Cerebellar cortex (tissue), 1 donor: ENCODE measurements at regions not wholly inside any gene's neighbourhood (a gene's known extent, or its start where the extent isn't known, plus 50 kb on each side); places are given as distances from the start of the nearest gene placed in this dataset.
"Not testable (repeated sequence)": the region's sequence is repeated elsewhere in the genome, so short reads cannot be mapped to it uniquely, and the experiment has no call there.

Source experiments
- DNase-seq: peaks from one replicate; pipeline ENCODE4 v3.0.0-alpha.2; 2015; ENCODE audit warnings: low spot score

DNA sequence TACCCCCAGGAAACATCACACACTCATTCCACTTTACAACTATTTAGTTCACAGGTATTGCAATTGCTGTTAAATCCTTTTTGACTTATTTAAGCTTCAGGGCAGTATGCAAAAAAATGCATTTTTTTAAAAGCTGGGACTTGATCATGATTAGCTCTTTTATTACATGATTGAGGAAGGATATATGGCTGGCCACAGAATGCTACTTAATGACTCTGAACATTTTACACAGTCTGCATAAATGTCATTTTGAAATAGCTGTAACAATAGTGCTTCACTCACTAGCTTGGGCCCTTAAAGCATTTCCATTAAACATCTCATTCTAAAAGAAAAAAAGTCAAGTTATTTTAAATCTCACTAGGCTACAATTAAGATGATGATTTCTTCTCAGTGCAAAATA is 429.7 kb downstream of the FRK start:
- DNase-seq: no peak

DNA sequence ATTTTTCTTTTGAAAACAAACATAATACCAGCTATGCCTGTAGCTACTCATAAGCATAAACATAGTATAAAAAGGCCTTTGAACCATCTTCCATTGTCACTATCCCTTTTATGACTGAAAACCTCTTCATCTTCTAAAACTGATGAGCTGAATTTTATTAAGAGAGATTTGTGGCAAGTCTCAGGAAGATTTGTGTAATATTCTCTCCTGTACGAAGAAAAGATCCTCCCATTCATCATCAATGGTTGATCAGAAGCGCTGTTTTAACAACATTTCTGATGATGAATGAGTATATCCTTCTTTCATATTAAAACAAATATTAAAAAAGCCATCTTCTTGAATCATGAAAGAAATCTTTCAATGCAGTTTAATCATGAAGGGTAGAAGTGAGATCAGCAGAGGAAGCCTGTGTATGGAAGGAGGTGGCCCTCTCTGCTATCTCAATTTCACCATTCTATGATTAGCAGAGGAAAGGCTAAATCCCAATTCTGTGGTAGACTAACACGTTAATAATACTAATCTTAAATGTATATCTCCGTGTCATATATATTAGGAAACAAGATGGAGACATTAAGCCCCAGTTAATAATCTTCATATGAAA is 430.2 kb downstream of the FRK start:
- no peak for DNase-seq

DNA sequence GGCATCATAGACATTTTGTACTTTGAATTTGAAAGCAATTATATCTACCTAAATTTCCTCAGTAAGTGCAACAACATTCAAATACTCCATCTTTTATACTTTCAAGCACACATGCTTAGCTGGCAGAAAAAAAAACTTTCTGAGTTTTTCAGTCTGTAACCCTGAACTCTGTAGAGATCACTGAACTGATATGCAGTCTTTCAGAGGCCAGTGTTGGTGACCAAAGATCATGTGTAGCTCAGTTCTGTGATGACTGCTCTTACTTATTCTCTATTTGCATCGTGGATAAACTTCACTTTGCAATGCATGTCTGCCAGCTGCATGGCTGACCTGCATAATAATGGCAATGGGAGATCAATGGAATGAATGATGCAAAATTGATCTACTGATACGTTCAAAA is 431.3 kb downstream of the FRK start:
- DNase-seq: no peak

DNA sequence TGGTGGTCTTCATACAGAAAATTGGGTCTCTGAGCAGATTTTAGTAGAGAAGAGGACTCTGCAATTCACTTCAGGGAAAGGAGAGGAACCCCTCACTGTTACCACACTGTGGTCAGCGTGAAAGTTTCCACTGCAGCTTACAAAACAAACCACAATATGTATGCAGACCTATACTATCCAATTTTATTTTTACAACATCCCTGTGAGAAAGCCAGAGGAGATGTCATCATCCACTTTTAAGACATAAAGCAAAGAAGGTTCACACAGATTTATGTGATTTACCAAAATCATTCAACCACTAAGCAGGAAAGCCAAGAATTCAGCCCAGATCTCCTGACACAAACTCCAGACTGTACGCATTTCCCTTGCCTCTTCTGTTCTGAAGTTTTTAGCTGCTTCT is 442.4 kb downstream of the FRK start:
- DNase-seq: no peak

DNA sequence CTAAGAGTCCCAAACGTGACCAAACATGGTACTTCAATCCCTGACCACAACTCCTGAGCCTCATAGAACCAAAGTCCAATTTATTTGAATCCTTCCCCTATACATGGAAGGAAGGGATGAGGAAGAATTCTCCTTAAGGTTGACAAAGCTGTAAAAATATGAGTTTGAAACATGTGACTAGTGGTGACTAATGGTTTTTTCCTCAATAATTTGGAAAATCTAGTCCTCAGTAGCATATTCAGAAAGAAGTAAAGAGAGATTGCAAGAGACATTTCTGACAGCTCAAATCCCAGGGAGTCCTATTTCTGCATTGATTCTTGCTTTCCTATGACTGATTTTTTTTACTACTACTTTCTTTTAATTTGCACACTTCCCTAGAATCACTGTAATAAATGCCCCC is 443.7 kb downstream of the FRK start:
- DNase-seq: no peak

DNA sequence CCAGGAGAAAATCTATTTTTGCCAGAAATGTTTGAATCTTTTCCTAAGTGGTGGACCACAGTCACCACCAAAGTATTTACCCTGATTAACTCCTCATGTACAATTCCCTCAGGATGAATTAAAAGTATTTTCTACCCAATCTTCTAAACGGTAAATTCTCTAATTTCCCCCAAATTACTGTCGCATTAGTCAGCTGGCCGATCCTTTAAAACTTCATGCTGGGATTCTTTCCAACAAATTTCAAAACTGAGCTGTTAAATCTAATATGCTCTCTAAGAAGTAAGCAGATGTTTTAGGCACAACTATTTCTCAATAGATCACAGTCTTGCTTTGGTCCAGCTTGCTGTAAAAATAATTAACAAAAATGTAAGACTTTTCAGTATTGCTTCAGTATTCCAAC is 447.2 kb downstream of the FRK start:
- no peak for DNase-seq

DNA sequence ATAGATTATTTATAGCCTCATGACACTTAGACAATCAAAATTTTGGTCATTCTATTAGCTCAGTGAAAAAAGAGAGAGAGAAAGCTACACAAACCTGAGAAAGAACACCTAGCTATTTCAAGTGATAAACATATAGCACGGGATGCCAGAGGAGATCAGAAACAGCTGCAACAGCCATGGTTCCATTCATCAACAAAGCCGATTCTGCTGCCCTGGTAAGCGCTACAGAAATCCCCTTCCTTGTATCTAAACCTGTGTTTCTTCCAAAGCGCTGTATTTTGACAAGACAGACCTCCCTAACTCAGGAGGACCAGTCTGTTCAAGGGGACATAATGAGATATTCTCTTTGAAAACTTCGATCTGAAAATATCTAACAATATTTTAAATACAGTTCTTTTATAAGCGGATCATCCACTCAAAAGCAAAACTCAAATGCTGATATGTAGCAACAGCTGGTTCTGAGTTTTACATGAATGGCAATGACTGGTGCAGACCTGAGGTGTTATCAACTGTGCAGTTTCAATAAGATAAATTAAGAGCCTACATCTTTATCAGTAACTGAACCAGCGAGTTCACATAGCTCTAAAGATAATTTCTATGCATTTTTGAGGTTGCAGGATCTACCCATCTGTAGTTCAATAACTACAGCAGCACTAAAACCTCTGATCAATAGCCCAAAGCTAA is 447.8 kb downstream of the FRK start:
- DNase-seq: no peak

DNA sequence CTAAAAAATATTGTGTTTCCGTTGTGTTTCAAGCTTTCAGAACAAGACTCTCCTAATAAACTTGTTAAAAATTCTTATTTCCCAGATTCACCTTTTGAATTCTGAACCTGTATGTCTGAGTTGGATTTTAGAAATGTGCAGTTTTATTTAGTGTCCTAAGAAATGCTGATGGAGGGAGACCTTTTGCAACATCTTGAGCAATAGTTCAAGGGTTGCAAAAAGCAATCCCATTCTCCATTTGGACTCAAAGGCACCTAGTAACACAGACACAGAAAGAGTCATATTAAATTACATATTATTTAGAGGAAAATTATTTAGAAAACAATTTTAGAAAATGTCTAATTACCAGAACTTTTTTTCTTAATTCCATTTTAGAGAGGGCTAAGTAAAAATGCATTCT is 448.5 kb downstream of the FRK start:
- no peak for DNase-seq

DNA sequence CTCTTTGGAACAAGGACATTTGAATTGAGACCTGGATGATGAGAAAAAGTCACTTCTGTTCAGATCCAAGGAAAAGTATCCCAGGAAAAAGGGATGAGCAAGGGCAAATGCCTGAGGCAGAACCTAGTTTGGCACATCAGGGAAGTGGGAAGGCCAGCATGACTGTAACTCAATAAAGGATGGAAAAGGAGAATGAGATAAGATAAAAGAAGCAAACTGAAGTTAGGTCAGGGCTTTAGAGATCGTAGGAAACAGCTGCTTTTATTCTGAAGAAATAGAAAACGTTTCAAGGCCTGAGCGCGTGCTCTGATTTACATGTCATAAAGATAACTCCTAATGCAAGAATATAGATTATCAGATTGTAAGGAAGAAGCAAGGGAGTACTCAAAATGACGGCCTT is 450.0 kb downstream of the FRK start:
- DNase-seq: no peak

DNA sequence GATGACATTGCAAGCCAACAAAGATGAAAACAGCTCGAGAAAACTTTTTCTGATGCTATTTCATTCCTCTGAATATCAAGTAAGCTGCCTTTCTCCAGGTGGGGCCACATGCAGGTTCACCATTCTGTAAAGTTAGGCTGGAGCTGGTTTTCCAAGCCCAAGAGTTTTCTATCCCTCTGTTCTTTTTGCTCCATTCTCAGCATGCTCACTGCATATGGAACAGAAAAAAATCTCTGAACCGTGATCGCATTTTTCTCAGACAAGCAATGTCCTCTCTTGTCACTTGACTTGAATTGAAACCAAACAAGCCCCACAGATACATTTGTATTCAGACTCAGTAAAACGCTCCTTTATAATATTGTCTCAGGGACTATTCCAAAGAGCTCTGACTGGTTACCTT is 451.6 kb downstream of the FRK start:
- DNase-seq: no peak

DNA sequence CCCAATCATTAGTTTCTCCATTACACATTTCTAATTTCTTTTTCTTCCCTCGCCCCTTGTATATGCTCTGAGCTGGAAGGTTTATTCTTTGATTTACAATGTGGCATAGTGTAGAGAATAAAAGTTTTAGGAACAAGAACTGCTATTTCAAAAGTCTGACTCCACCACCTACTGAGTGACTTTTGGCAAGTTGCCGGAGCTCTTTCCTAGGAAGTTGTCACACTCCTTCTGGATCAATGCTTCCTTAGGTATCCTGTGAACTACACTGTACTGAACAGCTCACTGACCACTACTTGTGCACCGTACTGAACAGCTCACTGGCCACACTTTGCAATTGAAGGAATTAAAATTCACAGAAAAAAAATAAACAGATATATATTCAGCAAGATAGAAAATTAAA is 458.2 kb downstream of the FRK start:
- DNase-seq: no peak

DNA sequence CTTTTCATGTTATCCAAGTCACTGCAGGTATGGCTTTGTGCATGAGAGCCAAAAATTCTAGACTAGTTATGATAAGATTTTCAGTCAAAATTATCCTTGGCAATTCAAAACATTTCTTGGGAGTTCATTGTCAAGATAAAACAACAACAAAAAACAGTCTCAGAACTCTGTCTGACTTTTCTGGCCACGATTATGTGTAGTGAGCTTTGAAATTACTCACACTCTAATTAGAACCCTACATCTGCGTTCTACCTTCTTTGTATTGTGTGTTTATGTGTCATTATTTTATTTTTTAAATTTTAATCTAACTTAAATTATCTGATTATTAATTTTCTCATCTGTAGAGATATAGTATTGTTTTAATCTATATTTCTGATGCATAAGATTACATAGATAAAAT is 459.2 kb downstream of the FRK start:
- DNase-seq: no peak

DNA sequence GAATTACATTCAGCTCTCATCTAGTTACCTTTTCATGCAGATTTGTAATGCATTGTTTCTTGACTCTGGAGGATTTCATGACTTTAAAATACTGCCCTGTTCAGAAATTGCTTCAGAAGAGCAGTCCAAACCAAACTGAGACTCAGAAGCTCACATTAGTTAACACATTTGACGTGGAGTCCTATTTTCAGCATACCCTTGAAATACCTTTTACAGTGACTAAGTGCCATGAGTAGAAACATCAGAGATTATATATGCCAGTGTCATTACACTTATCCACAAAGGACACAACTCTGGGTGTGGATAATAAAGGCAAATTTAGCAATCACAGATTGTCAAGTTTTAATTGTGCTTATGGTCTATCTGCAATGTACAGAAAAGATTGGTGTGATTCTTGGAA is 459.6 kb downstream of the FRK start:
- DNase-seq: no peak

DNA sequence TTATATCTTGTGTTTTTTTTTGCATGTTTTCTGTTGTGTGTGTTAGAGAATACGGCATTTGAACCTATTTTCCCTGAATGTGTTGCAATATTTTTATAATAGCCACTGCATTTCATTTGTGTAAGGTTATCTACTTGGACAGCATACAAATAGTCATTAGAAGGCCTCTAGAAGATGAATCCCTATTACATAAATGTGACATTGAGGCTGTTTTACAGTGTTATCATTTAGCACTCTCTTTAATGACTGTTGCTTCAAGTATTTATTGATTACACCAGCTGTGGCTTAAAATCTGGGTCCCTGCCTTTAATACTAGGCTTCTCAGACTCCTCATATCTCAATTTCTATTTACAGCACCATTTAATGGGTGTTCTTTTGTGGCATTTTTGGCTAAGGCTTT is 465.8 kb downstream of the FRK start:
- no peak for DNase-seq

DNA sequence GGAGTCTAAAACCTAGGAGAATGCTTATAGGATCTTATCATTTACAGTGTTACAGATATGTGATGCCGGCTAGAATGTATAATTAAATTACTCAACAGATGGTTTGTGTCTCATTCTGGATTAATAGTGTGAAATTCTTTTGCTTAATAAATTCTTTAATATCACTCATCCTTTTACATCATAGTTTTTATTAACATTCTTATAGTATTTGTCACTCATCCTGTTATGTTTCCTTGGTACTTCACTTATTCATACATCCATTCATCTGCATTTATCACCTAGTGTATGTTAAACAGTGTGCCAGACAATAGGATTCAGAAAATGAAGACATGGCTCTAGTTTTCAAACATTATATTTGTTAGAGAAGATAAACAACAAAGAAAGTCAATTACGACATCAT is 468.7 kb downstream of the FRK start:
- DNase-seq: no peak

DNA sequence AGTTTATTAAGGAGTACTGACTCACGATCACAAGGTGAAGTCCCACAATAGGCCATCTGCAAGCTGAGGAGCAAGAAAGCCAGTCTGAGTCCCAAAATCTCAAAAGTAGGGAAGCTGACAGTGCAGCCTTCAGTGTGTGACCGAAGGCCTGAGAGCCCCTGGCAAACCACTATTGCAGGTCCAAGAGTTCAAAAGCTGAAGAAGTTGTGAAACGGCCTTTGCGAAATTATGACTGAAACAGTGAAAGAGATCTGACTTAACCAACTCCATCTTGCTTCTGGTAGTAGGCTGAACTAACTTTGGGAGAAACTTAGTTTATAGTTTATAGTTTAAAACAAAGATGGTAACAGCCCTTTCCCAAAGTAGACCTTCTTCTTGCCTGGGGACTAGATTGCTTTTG is 471.6 kb downstream of the FRK start:
- not testable (repeated sequence) for DNase-seq

DNA sequence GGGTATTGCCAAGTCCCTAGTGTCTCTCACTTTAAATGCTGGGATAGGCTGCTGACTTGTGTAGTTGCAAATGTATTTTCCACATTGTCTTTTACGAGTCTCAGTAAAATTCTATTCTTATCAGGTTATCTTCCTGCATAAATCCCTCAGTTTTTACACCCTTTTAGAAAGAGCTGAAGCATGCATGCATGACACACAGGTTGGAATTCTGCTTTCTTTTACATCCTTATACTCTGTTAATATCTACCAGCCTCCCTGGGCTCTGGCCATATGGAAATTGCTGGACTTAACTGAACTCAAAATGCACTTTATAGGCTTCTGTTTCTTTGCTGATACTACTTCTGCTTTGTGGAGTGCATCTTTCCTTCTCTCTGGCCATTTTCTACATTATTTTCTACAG is 477.4 kb downstream of the FRK start:
- no peak for DNase-seq

DNA sequence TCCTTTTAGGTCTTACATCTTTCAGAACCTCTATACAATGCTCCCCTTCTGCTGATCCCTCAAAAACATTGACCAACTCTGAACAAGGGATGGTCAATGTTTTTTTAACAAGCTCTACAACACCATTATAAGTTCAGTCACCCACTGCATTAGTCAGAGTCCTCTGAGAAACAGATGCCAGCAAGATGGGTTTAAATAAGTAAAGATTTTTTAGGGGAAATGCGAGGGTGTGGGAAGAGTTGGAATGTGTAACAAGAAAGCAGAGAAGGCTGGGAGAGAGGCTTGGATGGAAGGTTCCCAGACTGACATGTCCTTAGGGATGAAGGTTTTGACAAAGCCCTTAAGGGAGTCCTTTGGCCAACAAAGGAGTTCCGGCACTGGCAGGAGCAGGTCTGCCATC is 478.3 kb downstream of the FRK start:
- DNase-seq: no peak

DNA sequence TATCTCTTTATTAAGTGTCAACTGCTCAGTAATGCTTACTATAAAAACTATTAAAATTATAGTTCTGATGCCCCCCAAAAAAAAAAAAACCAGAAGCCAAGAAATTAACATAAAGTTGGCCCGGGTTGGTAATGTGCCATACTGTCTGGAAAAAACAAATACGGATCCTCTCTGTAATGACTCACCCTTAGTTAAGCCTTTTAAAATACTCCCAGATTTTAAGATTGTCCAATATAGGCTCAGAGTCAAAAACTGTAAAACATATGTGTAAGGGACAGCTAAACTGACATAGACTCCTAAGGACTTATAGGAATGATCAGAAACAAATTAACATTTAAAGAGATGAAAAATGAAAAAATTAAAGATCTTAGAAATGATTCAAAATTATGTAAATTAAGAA is 481.1 kb downstream of the FRK start:
- DNase-seq: not testable (repeated sequence)

DNA sequence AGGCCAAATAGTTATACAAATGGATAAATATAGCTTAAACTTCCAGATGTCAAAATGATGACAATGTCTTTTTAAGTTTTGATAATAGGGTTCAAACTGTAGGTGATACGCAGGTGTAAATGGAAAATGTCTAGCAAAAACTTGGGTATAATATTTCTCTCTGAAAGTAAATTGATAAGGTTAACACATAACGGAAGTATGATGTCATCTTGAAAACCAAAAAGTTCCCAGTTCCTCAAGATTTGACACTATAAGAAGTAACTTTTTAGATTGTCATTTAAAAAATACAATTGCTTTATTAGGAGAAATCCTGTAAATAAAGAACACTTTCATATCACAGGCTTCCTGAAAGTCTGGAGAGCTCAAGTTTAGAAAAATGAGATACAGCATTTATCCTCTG is 483.4 kb downstream of the FRK start:
- no peak for DNase-seq

DNA sequence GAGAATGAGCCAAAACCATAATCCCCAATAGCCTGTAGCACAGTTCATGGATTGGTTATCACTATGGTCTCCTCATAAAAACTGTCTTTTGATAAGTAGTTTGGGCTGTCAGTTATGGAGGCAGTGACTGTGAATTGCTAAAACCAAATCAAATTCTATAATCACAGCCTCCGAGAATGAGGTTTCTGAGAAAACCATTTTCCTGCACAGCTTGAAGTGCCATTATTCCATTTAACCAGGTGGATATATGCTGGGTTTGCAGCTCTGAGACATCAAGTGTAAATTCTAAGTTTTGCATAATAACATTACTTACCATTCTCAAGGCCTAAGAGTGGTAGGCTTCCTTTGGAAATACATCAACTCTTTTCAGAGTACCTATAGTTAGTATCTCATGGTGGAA is 485.4 kb downstream of the FRK start:
- no peak for DNase-seq

DNA sequence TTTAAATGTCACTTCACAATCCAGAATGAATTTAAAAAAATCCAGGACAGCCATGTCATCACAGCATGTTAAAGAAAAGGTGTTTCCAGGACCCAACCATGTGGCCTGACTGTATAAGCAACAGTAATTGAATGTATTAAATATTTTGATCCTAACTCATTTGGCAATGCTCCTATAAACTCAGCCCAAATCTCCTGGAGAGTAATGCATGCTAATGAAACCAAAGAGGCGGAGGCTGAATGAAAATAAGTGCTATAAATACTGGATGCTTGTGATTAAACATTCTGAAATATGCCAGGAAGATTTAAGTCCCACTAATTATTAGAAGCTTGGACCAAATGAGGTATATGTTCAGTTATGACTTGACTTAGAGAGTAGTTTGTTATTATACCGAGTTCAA is 486.8 kb downstream of the FRK start:
- DNase-seq: no peak

DNA sequence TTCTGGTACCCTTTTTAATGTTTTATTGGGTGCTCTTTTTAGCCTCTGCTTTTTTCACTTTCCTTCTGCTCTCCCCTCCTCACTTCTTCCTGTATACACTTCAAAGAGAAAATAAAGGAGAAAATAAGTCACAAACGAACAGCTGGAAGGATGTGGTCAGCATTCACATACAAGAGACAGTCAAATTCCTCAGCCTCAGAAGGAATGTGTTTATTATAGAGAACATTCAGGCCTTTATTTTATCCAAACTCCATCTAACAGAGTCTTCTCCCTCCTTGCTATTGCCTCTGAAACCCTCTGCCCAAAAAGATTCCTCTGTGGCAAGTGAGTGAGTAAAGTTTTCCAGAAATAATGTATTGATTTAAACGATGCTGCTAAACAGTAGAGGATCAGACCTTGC is 490.4 kb downstream of the FRK start:
- DNase-seq: no peak

DNA sequence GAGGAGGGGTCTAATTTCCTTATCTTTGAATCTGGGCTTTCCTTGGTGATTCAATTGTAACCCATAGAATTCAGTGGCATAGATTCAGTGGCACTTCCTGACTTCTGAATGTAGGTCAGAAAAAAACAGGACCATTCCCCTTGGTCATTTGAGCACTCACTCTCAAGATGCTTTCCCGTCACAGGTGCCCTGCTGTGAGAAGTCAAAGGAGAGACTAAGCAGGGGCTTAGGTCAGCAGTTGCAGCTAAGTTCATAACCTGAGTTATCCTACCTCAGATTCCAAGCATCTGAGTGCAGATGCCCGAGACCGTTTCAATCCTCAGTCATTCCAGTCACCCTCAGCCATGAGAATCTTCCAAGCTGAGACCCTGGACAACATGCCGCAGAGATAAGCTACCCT is 506.6 kb downstream of the FRK start:
- DNase-seq: no peak
